ENCODE measurements at regions not wholly inside any gene's neighbourhood (a gene's known extent, or its start where the extent isn't known, plus 50 kb on each side); places are given as distances from the start of the nearest gene placed in this dataset.
"Not testable (repeated sequence)": the region's sequence is repeated elsewhere in the genome, so short reads cannot be mapped to it uniquely, and the experiment has no call there.

- Histone ChIP-seq H3K27me3 (no peaks in the 10 kb centered on the region), H3K4me3 (ENCODE audit: low read depth, low read length) (no peak overlapping the region), H3K4me1 (no peaks in the 10 kb centered on the region), H3K36me3 (no peaks in the 10 kb centered on the region), H3K9me3 (no peaks in the 10 kb centered on the region)
- no peak for DNase-seq
- TF ChIP-seq, protein P1, sequence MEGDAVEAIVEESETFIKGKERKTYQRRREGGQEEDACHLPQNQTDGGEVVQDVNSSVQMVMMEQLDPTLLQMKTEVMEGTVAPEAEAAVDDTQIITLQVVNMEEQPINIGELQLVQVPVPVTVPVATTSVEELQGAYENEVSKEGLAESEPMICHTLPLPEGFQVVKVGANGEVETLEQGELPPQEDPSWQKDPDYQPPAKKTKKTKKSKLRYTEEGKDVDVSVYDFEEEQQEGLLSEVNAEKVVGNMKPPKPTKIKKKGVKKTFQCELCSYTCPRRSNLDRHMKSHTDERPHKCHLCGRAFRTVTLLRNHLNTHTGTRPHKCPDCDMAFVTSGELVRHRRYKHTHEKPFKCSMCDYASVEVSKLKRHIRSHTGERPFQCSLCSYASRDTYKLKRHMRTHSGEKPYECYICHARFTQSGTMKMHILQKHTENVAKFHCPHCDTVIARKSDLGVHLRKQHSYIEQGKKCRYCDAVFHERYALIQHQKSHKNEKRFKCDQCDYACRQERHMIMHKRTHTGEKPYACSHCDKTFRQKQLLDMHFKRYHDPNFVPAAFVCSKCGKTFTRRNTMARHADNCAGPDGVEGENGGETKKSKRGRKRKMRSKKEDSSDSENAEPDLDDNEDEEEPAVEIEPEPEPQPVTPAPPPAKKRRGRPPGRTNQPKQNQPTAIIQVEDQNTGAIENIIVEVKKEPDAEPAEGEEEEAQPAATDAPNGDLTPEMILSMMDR (IDR thresholded peaks at IDR 0.05; ENCODE audit: low read depth, low read length), result no peak
Observed at GRCh38 chr6:56734335-56734734, 91.6 kb upstream of the DST start.

GRCh38 chr6:56733211-56733697, 90.6 kb upstream of the DST start:
- Histone ChIP-seq H3K36me3 (no peaks in the 10 kb centered on the region), H3K4me1 (no peaks in the 10 kb centered on the region)

DNA sequence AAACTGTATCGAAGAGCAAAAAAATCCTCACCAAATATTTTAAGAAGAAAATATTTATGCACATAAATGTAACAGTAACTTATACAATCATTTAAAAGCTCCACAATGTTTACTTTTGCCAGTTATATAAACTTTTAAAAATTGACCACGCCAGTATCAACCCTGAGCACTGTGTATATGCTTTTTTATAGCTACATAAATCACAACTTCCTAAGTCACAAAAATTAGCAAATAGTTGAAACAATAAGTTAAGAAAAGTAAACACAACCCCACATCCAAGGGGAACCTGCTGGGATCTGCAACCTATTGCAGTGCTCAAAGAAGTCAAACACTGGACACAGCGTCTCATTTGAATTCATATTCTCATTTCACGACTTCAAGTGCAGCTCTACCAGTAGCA, 89.8 kb upstream of the DST start:
- TF ChIP-seq, protein P1 (IDR thresholded peaks at IDR 0.05; ENCODE audit: low read depth, low read length), result no peak

More at GRCh38 chr6:56733211-56733697, 90.6 kb upstream of the DST start:
- TF ChIP-seq, protein P1 (IDR thresholded peaks at IDR 0.05; ENCODE audit: low read depth, low read length), result no peak
- Histone ChIP-seq H3K4me3 (ENCODE audit: low read depth, low read length) (no peak overlapping the region), H3K27me3 (no peaks in the 10 kb centered on the region), H3K9me3 (no peaks in the 10 kb centered on the region)
- DNase-seq, result no peak

DNA sequence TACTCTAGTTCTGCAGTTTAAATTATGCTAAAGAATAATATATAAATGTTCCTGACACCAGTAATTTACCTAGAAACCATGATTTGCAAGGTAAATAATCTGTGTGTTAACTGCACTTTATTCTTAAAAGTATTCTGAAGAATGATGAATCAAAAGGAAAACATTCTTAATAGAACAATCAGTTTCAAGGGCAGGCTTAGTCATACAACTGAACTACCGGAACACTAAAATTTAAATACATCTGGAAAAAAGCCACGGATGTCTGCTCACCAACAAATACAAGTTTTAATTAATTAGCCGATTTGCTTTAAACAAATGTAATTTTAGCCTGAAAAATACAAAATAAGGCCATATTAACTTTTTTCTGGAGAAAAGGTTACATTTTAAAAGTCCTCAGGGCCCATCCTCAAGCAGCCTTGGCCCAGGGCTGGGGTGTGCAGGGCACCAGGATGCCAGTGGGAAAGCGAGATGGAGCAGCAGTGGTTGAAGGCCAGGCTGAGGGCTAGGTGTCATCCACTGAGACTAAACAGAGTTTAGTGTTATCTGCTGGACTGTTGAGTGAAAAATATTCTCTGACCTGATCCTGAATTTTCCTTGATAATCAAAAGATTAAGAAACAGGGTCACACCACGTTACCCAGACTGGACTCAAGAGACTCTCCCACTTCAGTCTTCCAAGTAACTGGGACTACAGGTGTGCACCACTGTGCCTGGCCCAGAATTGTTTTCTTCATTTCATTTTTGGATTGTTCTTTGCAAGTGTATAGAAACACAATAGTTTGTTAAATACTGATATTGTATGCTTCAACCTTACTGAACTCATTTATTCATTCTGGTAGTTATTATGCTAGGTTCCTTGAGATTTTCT, 88.2 kb upstream of the DST start:
- no peak for DNase-seq
- H3K36me3 ChIP-seq, result no peaks in the 10 kb centered on the region
- no peak overlapping the region for H3K4me3 ChIP-seq (ENCODE audit: low read depth, low read length)
- H3K9me3 ChIP-seq, result no peaks in the 10 kb centered on the region
- TF ChIP-seq, protein P1 (IDR thresholded peaks at IDR 0.05; ENCODE audit: low read depth, low read length), result no peak
- no peaks in the 10 kb centered on the region for H3K27me3 ChIP-seq
- H3K4me1 ChIP-seq, result no peaks in the 10 kb centered on the region

More for the DNA sequence above, 89.8 kb upstream of the DST start:
- no peaks in the 10 kb centered on the region for H3K27me3 ChIP-seq
- H3K9me3 ChIP-seq, result no peaks in the 10 kb centered on the region
- H3K4me1 ChIP-seq, result no peaks in the 10 kb centered on the region
- no peaks in the 10 kb centered on the region for H3K36me3 ChIP-seq
- DNase-seq, result no peak
- H3K4me3 ChIP-seq (ENCODE audit: low read depth, low read length), result no peak overlapping the region

DNA sequence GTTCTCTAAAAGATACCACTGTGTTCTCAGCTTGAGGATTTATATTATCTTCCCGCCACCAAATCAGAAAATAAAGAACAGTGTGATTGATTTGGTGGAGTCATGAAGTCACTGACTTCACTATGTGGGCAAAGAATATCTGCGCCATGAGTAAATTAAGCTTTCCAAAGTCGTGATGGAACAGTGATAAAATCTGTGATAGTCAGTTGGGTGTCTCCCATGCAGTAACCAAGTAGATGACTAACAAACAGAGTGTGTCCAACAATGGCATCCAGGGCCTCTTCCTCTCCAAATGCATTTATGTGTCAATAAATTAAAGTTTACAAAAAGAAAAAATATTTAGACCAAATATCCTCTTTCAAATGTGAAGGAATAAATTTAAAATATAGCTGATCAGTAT, 87.0 kb upstream of the DST start:
- Histone ChIP-seq H3K27me3 (no peaks in the 10 kb centered on the region), H3K4me1 (peaks cover 2% of the 10 kb centered on the region; the same call in 1 of the 2 replicates), H3K4me3 (ENCODE audit: low read depth, low read length) (no peak overlapping the region), H3K9me3 (no peaks in the 10 kb centered on the region), H3K36me3 (no peaks in the 10 kb centered on the region)
- DNase-seq, result no peak
- TF ChIP-seq, protein P1 (IDR thresholded peaks at IDR 0.05; ENCODE audit: low read depth, low read length), result no peak

DNA sequence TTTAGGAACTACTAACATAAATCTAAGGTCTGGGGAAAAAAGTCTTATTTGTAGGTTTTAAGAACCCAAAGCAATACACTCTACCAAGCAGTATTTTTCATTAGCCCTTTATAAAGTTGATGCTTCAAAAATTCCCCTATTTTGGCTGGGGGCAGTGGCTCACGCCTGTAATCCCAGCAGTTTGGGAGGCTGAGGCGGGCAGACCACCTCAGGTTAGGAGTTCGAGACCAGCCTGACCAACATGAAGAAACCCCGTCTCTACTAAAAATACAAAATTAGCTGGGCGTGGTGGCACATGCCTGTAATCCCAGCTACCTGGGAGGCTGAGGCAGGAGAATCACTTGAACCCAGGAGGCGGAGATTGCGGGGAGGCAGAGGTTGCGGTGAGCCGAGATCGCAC, 86.5 kb upstream of the DST start:
- not testable (repeated sequence) for H3K4me1 ChIP-seq; H3K27me3 ChIP-seq; H3K36me3 ChIP-seq; DNase-seq; H3K9me3 ChIP-seq; H3K4me3 ChIP-seq (ENCODE audit: low read depth, low read length)
